Right hindlimb (tissue), 1 donor: ENCODE measurements at regions not wholly inside any gene's neighbourhood (a gene's known extent, or its start where the extent isn't known, plus 50 kb on each side); places are given as distances from the start of the nearest gene placed in this dataset.

Source experiments
- DNase-seq: peaks from one replicate; pipeline ENCODE4 v3.0.0-alpha.2; 2018

- no peak for DNase-seq
Observed at GRCh38 chr22:48585916-48586798, 1241.5 kb downstream of the BRD1 start.

- DNase-seq, result no peak
Observed at GRCh38 chr22:48584170-48584569, 1243.5 kb downstream of the BRD1 start.

- DNase-seq, result no peak
Observed at GRCh38 chr22:48581796-48582469, 1245.7 kb downstream of the BRD1 start.

- DNase-seq, result peak; percentile 62
Observed at GRCh38 chr22:48581205-48581766, 1246.4 kb downstream of the BRD1 start.

- DNase-seq, result no peak
Observed at GRCh38 chr22:48580481-48580970, 1247.1 kb downstream of the BRD1 start.

GRCh38 chr22:48579928-48580309 is 1247.8 kb downstream of the BRD1 start:
- DNase-seq, result no peak

- peak; percentile 77 for DNase-seq
Observed at GRCh38 chr22:48579043-48579927, 1248.4 kb downstream of the BRD1 start.

GRCh38 chr22:48578138-48579042 is 1249.3 kb downstream of the BRD1 start:
- no peak for DNase-seq

GRCh38 chr22:48577691-48578090 is 1250.0 kb downstream of the BRD1 start:
- no peak for DNase-seq

- no peak for DNase-seq
Observed at GRCh38 chr22:48577014-48577690, 1250.5 kb downstream of the BRD1 start.

GRCh38 chr22:48576333-48577013 is 1251.2 kb downstream of the BRD1 start:
- peak; percentile 63 for DNase-seq

- no peak for DNase-seq
Observed at GRCh38 chr22:48575618-48576332, 1251.9 kb downstream of the BRD1 start.

GRCh38 chr22:48574776-48575617 is 1252.7 kb downstream of the BRD1 start:
- DNase-seq, result peak; percentile 70

GRCh38 chr22:48573766-48574165 is 1253.9 kb downstream of the BRD1 start:
- no peak for DNase-seq

GRCh38 chr22:48572951-48573350 is 1254.7 kb downstream of the BRD1 start:
- DNase-seq, result no peak

- no peak for DNase-seq
Observed at GRCh38 chr22:48570912-48571311, 1256.8 kb downstream of the BRD1 start.

- no peak for DNase-seq
Observed at GRCh38 chr22:48569476-48570233, 1258.0 kb downstream of the BRD1 start.
